Dermis blood vessel endothelial cell (primary cell): ENCODE measurements at regions not wholly inside any gene's neighbourhood (a gene's known extent, or its start where the extent isn't known, plus 50 kb on each side); places are given as distances from the start of the nearest gene placed in this dataset.
"Not testable (repeated sequence)": the region's sequence is repeated elsewhere in the genome, so short reads cannot be mapped to it uniquely, and the experiment has no call there.

Source experiments
- DNase-seq: peaks from one replicate; pipeline ENCODE4 v3.0.0; 2010

GRCh38 chr3:28951772-28952556, 328.9 kb upstream of the RBMS3 start:
- DNase-seq, result no peak

- no peak for DNase-seq
Observed at GRCh38 chr3:28958656-28959055, 322.2 kb upstream of the RBMS3 start.

GRCh38 chr3:28971156-28971555, 309.7 kb upstream of the RBMS3 start:
- DNase-seq, result peak; percentile 53

- DNase-seq, result peak; percentile 7
Observed at GRCh38 chr3:28972921-28973320, 307.9 kb upstream of the RBMS3 start.

- DNase-seq, result peak; percentile 48
Observed at GRCh38 chr3:28973609-28974008, 307.3 kb upstream of the RBMS3 start.

GRCh38 chr3:28978092-28978491, 302.8 kb upstream of the RBMS3 start:
- no peak for DNase-seq

GRCh38 chr3:28980131-28980530, 300.7 kb upstream of the RBMS3 start:
- DNase-seq, result no peak

- DNase-seq, result no peak
Observed at GRCh38 chr3:28980631-28981030, 300.2 kb upstream of the RBMS3 start.

GRCh38 chr3:28982906-28983305, 298.0 kb upstream of the RBMS3 start:
- no peak for DNase-seq

GRCh38 chr3:28986922-28987321, 293.9 kb upstream of the RBMS3 start:
- no peak for DNase-seq

GRCh38 chr3:28989646-28990089, 291.2 kb upstream of the RBMS3 start:
- DNase-seq, result peak; percentile 43

GRCh38 chr3:28994161-28994905, 286.5 kb upstream of the RBMS3 start:
- DNase-seq, result no peak

GRCh38 chr3:29004885-29005599, 275.8 kb upstream of the RBMS3 start:
- DNase-seq, result no peak

GRCh38 chr3:29005862-29006261, 275.0 kb upstream of the RBMS3 start:
- DNase-seq, result no peak

GRCh38 chr3:29011441-29011840, 269.4 kb upstream of the RBMS3 start:
- DNase-seq, result no peak

GRCh38 chr3:29011966-29012365, 268.9 kb upstream of the RBMS3 start:
- DNase-seq, result no peak

GRCh38 chr3:29022976-29023375, 257.9 kb upstream of the RBMS3 start:
- no peak for DNase-seq

- no peak for DNase-seq
Observed at GRCh38 chr3:29026286-29026685, 254.6 kb upstream of the RBMS3 start.

- no peak for DNase-seq
Observed at GRCh38 chr3:29026959-29027358, 253.9 kb upstream of the RBMS3 start.

GRCh38 chr3:29031175-29031574, 249.7 kb upstream of the RBMS3 start:
- DNase-seq, result not testable (repeated sequence)

- no peak for DNase-seq
Observed at GRCh38 chr3:29033511-29033910, 247.4 kb upstream of the RBMS3 start.

- no peak for DNase-seq
Observed at GRCh38 chr3:29050155-29050554, 230.7 kb upstream of the RBMS3 start.

GRCh38 chr3:29057326-29057725, 223.5 kb upstream of the RBMS3 start:
- no peak for DNase-seq
